ENCODE measurements at regions not wholly inside any gene's neighbourhood (a gene's known extent, or its start where the extent isn't known, plus 50 kb on each side); places are given as distances from the start of the nearest gene placed in this dataset.

GRCh38 chr6:156065849-156066248 lies 610.2 kb upstream of the NOX3 start:
- H3K27ac ChIP-seq (ENCODE audit: low read length), result no peak overlapping the region
- H3K9ac ChIP-seq (ENCODE audit: low read length), result no peak overlapping the region
- H3K27me3 ChIP-seq (ENCODE audit: insufficient read depth, low read depth, low read length), result no peaks in the 10 kb centered on the region
- H3K79me2 ChIP-seq (replicated peaks; ENCODE audit: insufficient read depth, low read length), result no peaks in the 10 kb centered on the region
- TF ChIP-seq TAF1 (IDR thresholded peaks at IDR 0.05; ENCODE audit: low read depth) (no peak), EZH2 (IDR thresholded peaks at IDR 0.05; ENCODE audit: borderline replicate concordance, insufficient read depth, low read length, poor library complexity, severe bottlenecking) (no peak), SMC3 (conservative IDR thresholded peaks at IDR 0.05; ENCODE audit: poor library complexity) (no peak), POLR2AphosphoS5 (IDR thresholded peaks at IDR 0.05) (no peak), EP300 (conservative IDR thresholded peaks at IDR 0.05; ENCODE audit: poor library complexity, severe bottlenecking) (no peak), RAD21 (conservative IDR thresholded peaks at IDR 0.05) (no peak), CTCF (IDR thresholded peaks at IDR 0.05; ENCODE audit: poor library complexity, severe bottlenecking) (no peak), MXI1 (conservative IDR thresholded peaks at IDR 0.05; ENCODE audit: poor library complexity, severe bottlenecking) (no peak), REST (IDR thresholded peaks at IDR 0.05; ENCODE audit: borderline replicate concordance) (no peak)
- H3K9me3 ChIP-seq (ENCODE audit: low read length), result no peaks in the 10 kb centered on the region
- H3K4me2 ChIP-seq (ENCODE audit: low read length), result no peak overlapping the region
- no peaks in the 10 kb centered on the region for H3K9me2 ChIP-seq (ENCODE audit: insufficient read depth, low read length)
- H4K20me1 ChIP-seq (ENCODE audit: insufficient read depth), result no peaks in the 10 kb centered on the region
- no peaks in the 10 kb centered on the region for H3F3A ChIP-seq (ENCODE audit: insufficient read depth, low read length, poor library complexity, severe bottlenecking)
- no peak overlapping the region for H3K4me3 ChIP-seq (ENCODE audit: low read length)
- no peaks in the 10 kb centered on the region for H3K36me3 ChIP-seq (ENCODE audit: insufficient read depth, low read length)
- H2AFZ ChIP-seq (ENCODE audit: low read depth, low read length), result no peak overlapping the region

- H3K79me2 ChIP-seq (replicated peaks; ENCODE audit: insufficient read depth, low read length), result no peaks in the 10 kb centered on the region
- no peaks in the 10 kb centered on the region for H4K20me1 ChIP-seq (ENCODE audit: insufficient read depth)
- peak overlapping the region; percentile 27 for H3K27ac ChIP-seq (ENCODE audit: low read length)
- H3K36me3 ChIP-seq (ENCODE audit: insufficient read depth, low read length), result no peaks in the 10 kb centered on the region
- H3F3A ChIP-seq (ENCODE audit: insufficient read depth, low read length, poor library complexity, severe bottlenecking), result no peaks in the 10 kb centered on the region
- no peaks in the 10 kb centered on the region for H3K9me3 ChIP-seq (ENCODE audit: low read length)
- no peak overlapping the region for H3K4me3 ChIP-seq (ENCODE audit: low read length)
- H3K4me2 ChIP-seq (ENCODE audit: low read length), result no peak overlapping the region
- H2AFZ ChIP-seq (ENCODE audit: low read depth, low read length), result no peak overlapping the region
- no peak overlapping the region for H3K9ac ChIP-seq (ENCODE audit: low read length)
- no peaks in the 10 kb centered on the region for H3K9me2 ChIP-seq (ENCODE audit: insufficient read depth, low read length)
- no peaks in the 10 kb centered on the region for H3K27me3 ChIP-seq (ENCODE audit: insufficient read depth, low read depth, low read length)
- no peak for TF ChIP-seq RAD21 (conservative IDR thresholded peaks at IDR 0.05)
- TF ChIP-seq EP300 (conservative IDR thresholded peaks at IDR 0.05; ENCODE audit: poor library complexity, severe bottlenecking), result no peak
- TF ChIP-seq EZH2 (IDR thresholded peaks at IDR 0.05; ENCODE audit: borderline replicate concordance, insufficient read depth, low read length, poor library complexity, severe bottlenecking), result no peak
- TF ChIP-seq POLR2AphosphoS5 (IDR thresholded peaks at IDR 0.05), result no peak
- no peak for TF ChIP-seq TAF1 (IDR thresholded peaks at IDR 0.05; ENCODE audit: low read depth)
- no peak for TF ChIP-seq SMC3 (conservative IDR thresholded peaks at IDR 0.05; ENCODE audit: poor library complexity)
- no peak for TF ChIP-seq MXI1 (conservative IDR thresholded peaks at IDR 0.05; ENCODE audit: poor library complexity, severe bottlenecking)
- no peak for TF ChIP-seq CTCF (IDR thresholded peaks at IDR 0.05; ENCODE audit: poor library complexity, severe bottlenecking)
- no peak for TF ChIP-seq REST (IDR thresholded peaks at IDR 0.05; ENCODE audit: borderline replicate concordance)
Observed at GRCh38 chr6:156062091-156062563, 606.5 kb upstream of the NOX3 start.

Measured in neural cell (in vitro differentiated cells).